22Rv1 (cell line): ENCODE measurements at regions not wholly inside any gene's neighbourhood (a gene's known extent, or its start where the extent isn't known, plus 50 kb on each side); places are given as distances from the start of the nearest gene placed in this dataset.

ENCODE experiments used
- H3K27ac ChIP-seq: fragments of 450-650 bp; 2 replicates; pipeline ENCODE4 v1.5.1; 2017
- CTCF ChIP-seq: fragments of 450-650 bp; IDR thresholded peaks from 2 replicates; pipeline ENCODE4 v1.5.1; 2017; ENCODE audit warnings: mild to moderate bottlenecking
- ZFX ChIP-seq: fragments of 450-650 bp; IDR thresholded peaks from 2 replicates; pipeline ENCODE4 v1.6.1; 2017; ENCODE audit warnings: antibody characterized with exemption, borderline replicate concordance

DNA sequence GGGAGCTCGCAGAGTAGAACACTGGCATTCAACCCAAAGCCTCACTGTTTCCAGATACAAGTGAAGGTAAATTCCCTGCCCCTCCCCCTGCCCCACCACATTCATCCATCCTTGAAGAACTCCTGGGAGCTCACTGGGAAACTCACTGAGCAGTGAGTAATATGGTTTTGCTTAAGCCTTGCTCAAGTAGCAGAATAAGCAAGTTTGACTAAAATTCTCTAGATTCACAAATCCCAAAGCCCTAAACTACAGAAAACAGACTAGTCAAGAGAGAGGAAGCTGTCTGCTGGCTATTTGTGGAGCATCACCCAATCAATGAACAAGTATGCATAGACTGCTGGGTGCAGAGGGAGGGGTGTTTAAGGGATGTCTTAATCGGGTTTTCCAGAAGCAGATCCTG, 82.1 kb downstream of the UNC5CL start:
- H3K27ac ChIP-seq, result no peak overlapping the region
- TF ChIP-seq ZFX, result no peak

DNA sequence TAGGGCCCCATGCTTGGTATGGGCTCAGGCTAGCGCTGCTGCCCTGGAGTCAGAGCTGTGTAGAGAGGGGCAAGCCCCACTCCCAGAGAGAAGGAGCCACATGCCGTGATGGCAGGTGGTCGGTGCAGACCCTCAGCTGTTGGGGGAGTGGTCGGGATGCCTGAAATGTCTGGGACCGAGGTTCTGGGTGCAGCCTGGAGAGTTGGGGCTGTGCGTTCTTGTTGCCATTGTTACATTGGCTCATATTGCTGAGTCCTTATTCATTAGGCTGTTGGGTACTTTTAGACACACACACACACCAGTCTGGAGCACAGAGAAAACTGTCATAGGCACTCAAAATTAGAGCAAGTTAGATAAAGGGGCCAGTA, 83.9 kb downstream of the UNC5CL start:
- no peak overlapping the region for H3K27ac ChIP-seq
- TF ChIP-seq ZFX (no peak), CTCF (no peak)

GRCh38 chr6:40954446-40955177, 84.4 kb downstream of the UNC5CL start:
- no peak for TF ChIP-seq ZFX
- no peak for TF ChIP-seq CTCF
- no peak overlapping the region for H3K27ac ChIP-seq

- H3K27ac ChIP-seq, result no peak overlapping the region
- no peak for TF ChIP-seq ZFX
- no peak for TF ChIP-seq CTCF
Measured at GRCh38 chr6:40953486-40953885, 85.5 kb downstream of the UNC5CL start.

- TF ChIP-seq CTCF, result no peak
- TF ChIP-seq ZFX, result no peak
- H3K27ac ChIP-seq, result no peak overlapping the region
Measured at GRCh38 chr6:40950986-40951698, 87.9 kb downstream of the UNC5CL start.

DNA sequence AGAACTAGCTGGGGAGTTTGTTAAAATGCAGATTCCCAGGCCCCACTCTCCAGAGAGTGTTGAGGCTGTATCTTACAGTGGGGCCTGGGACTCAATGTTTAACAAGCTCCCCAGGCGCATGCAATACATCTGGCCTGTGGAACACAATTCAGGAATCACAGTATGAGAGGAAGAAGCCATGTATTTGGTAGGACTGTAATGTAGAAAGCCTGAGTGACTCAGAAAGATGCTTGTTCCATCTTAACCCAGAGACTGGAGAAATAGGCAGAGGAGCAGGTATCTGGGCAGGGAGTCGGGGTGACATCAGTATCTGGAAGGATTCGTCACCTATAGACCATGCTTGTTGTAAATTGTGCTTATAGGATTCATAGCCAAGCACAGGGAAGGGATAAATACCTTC, 90.5 kb downstream of the UNC5CL start:
- no peak overlapping the region for H3K27ac ChIP-seq
- no peak for TF ChIP-seq CTCF
- TF ChIP-seq ZFX, result no peak

DNA sequence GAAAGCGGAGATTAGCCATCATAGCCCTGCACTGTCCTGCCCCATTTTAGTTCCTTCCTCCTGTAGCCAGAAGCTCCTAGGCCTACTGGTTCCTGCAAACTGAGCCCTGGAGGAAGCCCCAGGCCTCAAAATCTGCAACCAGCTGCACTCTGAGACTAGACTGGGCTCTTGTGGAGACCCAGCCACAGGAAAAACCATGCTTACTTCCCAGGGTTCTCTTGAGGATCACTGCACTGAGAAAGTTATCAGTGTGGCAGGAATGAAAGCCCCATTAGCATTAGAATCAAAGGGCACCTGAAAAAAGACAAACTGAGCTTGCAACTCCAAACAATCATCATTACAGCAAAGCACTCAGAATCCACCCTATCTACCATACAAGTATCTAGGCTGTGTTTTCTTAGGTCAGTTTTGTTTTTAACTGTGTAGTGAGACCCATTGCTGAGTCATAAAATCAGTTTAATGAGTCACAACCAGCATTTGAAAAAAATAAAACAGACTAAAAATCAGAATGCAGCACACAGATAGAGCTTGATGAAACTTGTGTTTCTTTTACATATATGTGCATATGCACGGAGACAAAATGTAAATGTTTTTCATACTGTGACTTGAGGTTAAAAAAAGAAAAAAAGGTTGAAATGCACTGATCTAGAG, 91.0 kb downstream of the UNC5CL start:
- no peak for TF ChIP-seq CTCF
- no peak for TF ChIP-seq ZFX
- H3K27ac ChIP-seq, result no peak overlapping the region
